ENCODE measurements at regions not wholly inside any gene's neighbourhood (a gene's known extent, or its start where the extent isn't known, plus 50 kb on each side); places are given as distances from the start of the nearest gene placed in this dataset.

GRCh38 chr7:120189623-120190022, 83.4 kb upstream of the KCND2 start:
- TF ChIP-seq POLR2A (IDR thresholded peaks at IDR 0.05; ENCODE audit: low read depth, low read length), result no peak
- no peak for TF ChIP-seq CTCF (conservative IDR thresholded peaks at IDR 0.05; ENCODE audit: low read depth, low read length)
- TF ChIP-seq MAZ (IDR thresholded peaks at IDR 0.05; ENCODE audit: borderline replicate concordance, low read depth, low read length), result no peak
- TF ChIP-seq RCOR1 (IDR thresholded peaks at IDR 0.05; ENCODE audit: insufficient replicate concordance, low read length), result no peak
- no peak for TF ChIP-seq USF2 (IDR thresholded peaks at IDR 0.05; ENCODE audit: low read depth, low read length)

Data from IMR-90 (cell line).